GM23248 (cell line): ENCODE measurements at regions not wholly inside any gene's neighbourhood (a gene's known extent, or its start where the extent isn't known, plus 50 kb on each side); places are given as distances from the start of the nearest gene placed in this dataset.

ENCODE experiments used
- DNase-seq: peaks from one replicate; pipeline ENCODE4 v3.0.0-alpha.2; 2015
- H2AFZ ChIP-seq: fragments of 200-600 bp; sonication (generic); 2 replicates; pipeline ENCODE4 v1.6.1; 2016; ENCODE audit warnings: antibody characterized with exemption
- H3F3A ChIP-seq: fragments of 200-600 bp; sonication (generic); 2 replicates; pipeline ENCODE4 v1.6.1; 2016; ENCODE audit warnings: mild to moderate bottlenecking, antibody characterized with exemption, mixed run types; ENCODE audit not compliant: insufficient read depth
- H3K27ac ChIP-seq: fragments of 200-600 bp; sonication (generic); 2 replicates; pipeline ENCODE4 v1.5.1; 2016; ENCODE audit warnings: mild to moderate bottlenecking
- H3K27me3 ChIP-seq: fragments of 200-600 bp; sonication (generic); replicated peaks from 2 replicates; pipeline ENCODE4 v1.6.1; 2016; ENCODE audit warnings: mild to moderate bottlenecking; ENCODE audit not compliant: insufficient read depth
- H3K36me3 ChIP-seq: fragments of 200-600 bp; sonication (generic); 2 replicates; pipeline ENCODE4 v1.6.1; 2016; ENCODE audit warnings: low read depth, mild to moderate bottlenecking
- H3K4me1 ChIP-seq: fragments of 200-600 bp; sonication (generic); 2 replicates; pipeline ENCODE4 v1.6.1; 2016; ENCODE audit warnings: mild to moderate bottlenecking; ENCODE audit not compliant: insufficient read depth
- H3K4me2 ChIP-seq: fragments of 200-600 bp; sonication (generic); one replicate; pipeline ENCODE4 v1.6.1; 2016; ENCODE audit warnings: mild to moderate bottlenecking; ENCODE audit not compliant: unreplicated experiment
- H3K4me3 ChIP-seq: fragments of 200-600 bp; sonication (generic); 2 replicates; pipeline ENCODE4 v1.5.1; 2016; ENCODE audit warnings: mild to moderate bottlenecking
- H3K79me2 ChIP-seq: fragments of 200-600 bp; sonication (generic); 2 replicates; pipeline ENCODE4 v1.6.1; 2016; ENCODE audit warnings: mild to moderate bottlenecking; ENCODE audit not compliant: insufficient read depth
- H3K9ac ChIP-seq: fragments of 200-600 bp; sonication (generic); 2 replicates; pipeline ENCODE4 v1.6.1; 2016; ENCODE audit warnings: mild to moderate bottlenecking
- H3K9me2 ChIP-seq: fragments of 200-600 bp; sonication (generic); 2 replicates; pipeline ENCODE4 v1.6.1; 2016; ENCODE audit warnings: mixed run types, mild to moderate bottlenecking, moderate library complexity; ENCODE audit not compliant: insufficient read depth
- H3K9me3 ChIP-seq: fragments of 200-600 bp; sonication (generic); one replicate; pipeline ENCODE4 v1.6.1; 2017; ENCODE audit warnings: low read depth
- H4K20me1 ChIP-seq: fragments of 200-600 bp; sonication (generic); 2 replicates; pipeline ENCODE4 v1.6.0; 2016; ENCODE audit not compliant: insufficient read depth
- EZH2 ChIP-seq: fragments of 200-600 bp; sonication (generic); IDR thresholded peaks from 2 replicates; pipeline ENCODE4 v1.6.1; 2018; ENCODE audit warnings: antibody characterized with exemption, mild to moderate bottlenecking; ENCODE audit not compliant: insufficient read depth, poor library complexity, severe bottlenecking
- EZH2phosphoT487 ChIP-seq: fragments of 200-600 bp; sonication (generic); IDR thresholded peaks from 2 replicates; pipeline ENCODE4 v1.6.1; 2018; ENCODE audit warnings: antibody characterized with exemption, moderate library complexity, mild to moderate bottlenecking, low read depth; ENCODE audit not compliant: insufficient read depth
- WGBS, 2 experiments: methylation state at CpG; one replicate each; pipeline ENCODE4 v1.1.6; 2015 to 2017; ENCODE audit warnings: low lambda C conversion rate in 2 of 2, low coverage in 1 of 2; ENCODE audit errors: missing lambda C conversion rate in 2 of 2; 5-methylcytosine and 5-hydroxymethylcytosine counted together
- in situ Hi-C: fragments of 300-500 bp; cut with MboI; formaldehyde crosslinking; loops from 2 replicates; pipeline ENCODE4 v1.15.0; 2020

- in situ Hi-C loops: no loop called here
- Histone ChIP-seq H3K4me1 (peaks cover 6% of the 10 kb centered on the region), H3K9me2 (no peaks in the 10 kb centered on the region), H2AFZ (peak overlapping the region; percentile 90), H3K4me3 (peak overlapping the region; percentile 71), H3F3A (peaks cover 7% of the 10 kb centered on the region; the same call in 1 of the 2 replicates), H4K20me1 (no peaks in the 10 kb centered on the region), H3K4me2 (peak overlapping the region; percentile 98), H3K27me3 (no peaks in the 10 kb centered on the region), H3K9ac (peak overlapping the region; percentile 49; the same call in 1 of the 2 replicates), H3K27ac (no peak overlapping the region), H3K9me3 (no peaks in the 10 kb centered on the region), H3K79me2 (no peaks in the 10 kb centered on the region), H3K36me3 (no peaks in the 10 kb centered on the region)
- no peak for TF ChIP-seq EZH2
- TF ChIP-seq EZH2phosphoT487: no peak
- no peak for DNase-seq
- 24 to 35% methylated on average over 6 of the region's 6 CpGs for WGBS, 2 experiments
Measured at GRCh38 chr21:34201481-34201858, 128.1 kb downstream of the MRPS6 start.

DNA sequence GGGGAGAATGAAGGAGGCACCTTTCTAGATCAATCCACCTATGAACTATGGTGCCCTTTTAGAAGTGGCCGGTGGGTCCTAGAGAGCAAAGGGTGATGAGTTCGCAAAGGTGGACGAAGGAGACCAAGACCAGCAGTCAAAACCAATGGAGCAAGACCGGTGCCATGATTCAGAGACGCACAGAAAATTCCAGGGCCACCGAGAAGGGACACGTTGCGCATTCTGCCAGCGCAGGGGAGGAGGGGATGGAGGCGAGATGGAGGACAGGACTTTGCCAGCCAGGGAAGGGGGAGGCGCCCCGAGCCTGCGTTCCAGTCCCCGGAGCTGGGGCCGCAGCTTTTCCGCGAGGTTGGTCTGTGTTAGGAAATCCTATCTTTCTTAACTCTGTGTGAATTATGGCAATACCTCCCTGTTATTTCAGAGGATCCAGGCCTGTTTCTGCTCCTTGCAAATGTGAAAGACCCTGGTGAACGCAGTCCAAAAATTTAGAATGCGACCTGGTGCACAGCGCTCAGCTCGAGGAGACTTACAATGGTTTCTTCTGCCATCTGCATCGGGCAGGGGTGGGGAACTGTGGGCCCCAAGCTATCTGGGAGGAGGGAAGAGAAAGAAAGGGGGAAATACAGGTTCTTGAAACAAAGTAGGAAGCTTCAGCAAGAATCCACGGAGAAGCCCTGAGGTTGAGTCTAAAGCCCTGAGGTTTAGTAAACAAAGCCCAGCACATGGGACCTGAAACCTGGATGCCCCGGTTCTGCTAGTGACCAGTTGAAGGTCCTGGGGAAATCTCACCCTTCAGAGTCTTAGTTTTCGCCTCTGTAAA is 129.4 kb downstream of the MRPS6 start:
- DNase-seq: no peak
- Histone ChIP-seq H3K27ac (no peak overlapping the region), H3K9me3 (no peaks in the 10 kb centered on the region), H3F3A (peaks cover 10% of the 10 kb centered on the region; the same call in 1 of the 2 replicates), H3K4me1 (peaks cover 7% of the 10 kb centered on the region), H3K9ac (no peak overlapping the region), H3K4me3 (no peak overlapping the region), H2AFZ (peak overlapping the region; percentile 90; the same call in 1 of the 2 replicates), H4K20me1 (no peaks in the 10 kb centered on the region), H3K79me2 (no peaks in the 10 kb centered on the region), H3K27me3 (no peaks in the 10 kb centered on the region), H3K9me2 (no peaks in the 10 kb centered on the region), H3K36me3 (no peaks in the 10 kb centered on the region), H3K4me2 (no peak overlapping the region)
- TF ChIP-seq EZH2phosphoT487: no peak
- WGBS, 2 experiments: 95 to 98% methylated on average over 20 to 25 of the region's 25 CpGs
- in situ Hi-C loops: no loop called here

GRCh38 chr21:34203851-34204420 is 130.6 kb downstream of the MRPS6 start:
- WGBS, 2 experiments: 97% methylated on average over 9 to 11 of the region's 11 CpGs
- DNase-seq: no peak

GRCh38 chr21:34204481-34205439 is 131.4 kb downstream of the MRPS6 start:
- H3K4me2 ChIP-seq: no peak overlapping the region
- no peaks in the 10 kb centered on the region for H4K20me1 ChIP-seq
- peaks cover 7% of the 10 kb centered on the region for H3K4me1 ChIP-seq
- H3K9ac ChIP-seq: no peak overlapping the region
- no peak for TF ChIP-seq EZH2
- H3K27me3 ChIP-seq: no peaks in the 10 kb centered on the region
- in situ Hi-C loops: no loop called here
- H3K79me2 ChIP-seq: no peaks in the 10 kb centered on the region
- no peak overlapping the region for H2AFZ ChIP-seq
- no peak overlapping the region for H3K4me3 ChIP-seq
- H3K27ac ChIP-seq: no peak overlapping the region
- 88 to 89% methylated on average over 13 of the region's 13 CpGs for WGBS, 2 experiments
- no peak for DNase-seq
- H3K36me3 ChIP-seq: no peaks in the 10 kb centered on the region
- H3K9me2 ChIP-seq: no peaks in the 10 kb centered on the region
- no peaks in the 10 kb centered on the region for H3K9me3 ChIP-seq
- H3F3A ChIP-seq: peaks cover 10% of the 10 kb centered on the region; the same call in 1 of the 2 replicates

More at GRCh38 chr21:34203851-34204420, 130.6 kb downstream of the MRPS6 start:
- H3K4me2 ChIP-seq: no peak overlapping the region
- no peaks in the 10 kb centered on the region for H3K27me3 ChIP-seq
- no peaks in the 10 kb centered on the region for H3K9me3 ChIP-seq
- H3K27ac ChIP-seq: no peak overlapping the region
- no peaks in the 10 kb centered on the region for H3K9me2 ChIP-seq
- H3F3A ChIP-seq: peaks cover 10% of the 10 kb centered on the region; the same call in 1 of the 2 replicates
- in situ Hi-C loops: no loop called here
- TF ChIP-seq EZH2 (no peak), EZH2phosphoT487 (no peak)
- H3K9ac ChIP-seq: no peak overlapping the region
- H4K20me1 ChIP-seq: no peaks in the 10 kb centered on the region
- H2AFZ ChIP-seq: no peak overlapping the region
- H3K4me3 ChIP-seq: no peak overlapping the region
- peaks cover 7% of the 10 kb centered on the region for H3K4me1 ChIP-seq
- no peaks in the 10 kb centered on the region for H3K36me3 ChIP-seq
- no peaks in the 10 kb centered on the region for H3K79me2 ChIP-seq
